ENCODE measurements at regions not wholly inside any gene's neighbourhood (a gene's known extent, or its start where the extent isn't known, plus 50 kb on each side); places are given as distances from the start of the nearest gene placed in this dataset.

DNA sequence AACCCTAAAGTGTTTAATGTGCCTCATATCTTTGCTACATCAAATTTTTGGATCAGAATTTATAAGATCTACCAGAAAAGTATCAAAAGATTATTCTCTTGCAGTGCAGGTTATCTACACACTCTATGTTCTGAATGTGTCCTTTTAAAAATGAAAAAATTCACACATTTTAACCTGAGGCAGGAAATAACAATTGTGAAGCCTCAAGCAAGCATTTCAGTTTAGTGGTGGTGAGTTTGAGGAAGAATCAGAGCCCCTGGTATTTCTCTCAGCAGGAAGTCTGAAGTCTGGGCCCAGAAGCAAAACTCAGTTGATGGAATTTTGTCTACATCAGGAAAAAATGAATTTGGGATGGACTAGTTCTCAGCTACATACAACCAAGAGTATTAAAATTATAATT, 137.0 kb upstream of the PZP start:
- Histone ChIP-seq H3K4ac (replicated peaks; ENCODE audit: insufficient read length, low read depth, low read length) (no peak overlapping the region), H3K4me1 (replicated peaks in 1 of 4; ENCODE audit: control insufficient read depth in 3 of 4, insufficient read depth in 4 of 4, low read length in 3 of 4) (no peaks in the 10 kb centered on the region), H3K79me2 (ENCODE audit: control insufficient read depth in 1 of 2, insufficient read depth in 2 of 2, low read length in 2 of 2) (no peaks in the 10 kb centered on the region), H3K79me1 (ENCODE audit: low read depth, low read length) (no peaks in the 10 kb centered on the region), H3K27me3 (replicated peaks in 1 of 4; ENCODE audit: control insufficient read depth in 3 of 4, extremely low read depth in 1 of 4, insufficient read depth in 3 of 4, low read length in 3 of 4) (no peaks in the 10 kb centered on the region), H2BK120ac (replicated peaks; ENCODE audit: low read depth, low read length) (no peak overlapping the region), H3K23me2 (ENCODE audit: low read depth, low read length) (no peaks in the 10 kb centered on the region), H4K20me1 (replicated peaks in 1 of 2; ENCODE audit: control insufficient read depth in 1 of 2, insufficient read depth in 2 of 2, low read length in 2 of 2) (no peaks in the 10 kb centered on the region), H4K8ac (ENCODE audit: extremely low read depth, insufficient read depth, low read length) (no peak overlapping the region), H3K56ac (replicated peaks; ENCODE audit: insufficient read length, low read depth, low read length) (no peak overlapping the region), H3K18ac (ENCODE audit: extremely low read depth, low read length) (no peak overlapping the region), H3K4me3 (ENCODE audit: extremely low read depth in 1 of 4, insufficient read depth in 2 of 4, low read depth in 3 of 4, low read length in 4 of 4) (no peak overlapping the region), H3K23ac (ENCODE audit: insufficient read length) (no peak overlapping the region), H2AFZ (ENCODE audit: low read length) (no peak overlapping the region), H4K5ac (ENCODE audit: insufficient read length, low read depth, low read length) (no peak overlapping the region), H3K14ac (ENCODE audit: insufficient read length) (no peak overlapping the region), H3K36me3 (ENCODE audit: control insufficient read depth in 2 of 4, insufficient read depth in 4 of 4, low read length in 3 of 4) (no peaks in the 10 kb centered on the region), H2BK5ac (ENCODE audit: low read depth, low read length) (no peak overlapping the region), H4K91ac (replicated peaks; ENCODE audit: insufficient read length, low read length) (no peak overlapping the region), H2BK12ac (ENCODE audit: low read depth, low read length) (no peak overlapping the region), H3K9ac (replicated peaks in 1 of 4; ENCODE audit: extremely low read depth in 1 of 4, low read depth in 3 of 4, low read length in 3 of 4) (no peak overlapping the region), H2BK20ac (ENCODE audit: low read length) (no peak overlapping the region), H2AK5ac (ENCODE audit: low read depth, low read length) (no peak overlapping the region), H2BK15ac (ENCODE audit: low read length) (no peak overlapping the region), H3K9me3 (ENCODE audit: insufficient read depth in 2 of 2, low read depth in 1 of 2, low read length in 1 of 2) (peaks cover 0 to 4% of the 10 kb centered on the region in 2 experiments; a peak in 1 of 4 replicates), H3K4me2 (ENCODE audit: insufficient read depth in 1 of 2, low read depth in 2 of 2, low read length in 2 of 2) (no peak overlapping the region), H3K27ac (ENCODE audit: low read depth, low read length) (no peak overlapping the region)
- ChIA-PET POLR2A (ENCODE audit: partially characterized antibody) (no interaction called here), CTCF (ENCODE audit: partially characterized antibody) (interaction anchor here (2.8 to 6.1 kb wide), 3 partner anchors 14 to 33 kb away, joined by 18 to 49 read pairs (median 23); no protein-coding TSS in a partner anchor)
- DNase-seq (ENCODE audit: low read depth in 1 of 2, low spot score in 2 of 2) (no peak), FAIRE-seq (no peak)
- TF ChIP-seq PHF8 (conservative IDR thresholded peaks at IDR 0.05; ENCODE audit: low read depth, low read length) (no peak), RAD21 (IDR thresholded peaks at IDR 0.05 in 1 of 2, conservative IDR thresholded peaks at IDR 0.05 in 1 of 2; ENCODE audit: low read depth in 2 of 2, low read length in 2 of 2) (no peak), JUND (IDR thresholded peaks at IDR 0.05; ENCODE audit: low read length) (no peak), CHD2 (IDR thresholded peaks at IDR 0.05; ENCODE audit: low read length) (no peak), BACH1 (IDR thresholded peaks at IDR 0.05; ENCODE audit: low read length) (no peak), KDM1A (IDR thresholded peaks at IDR 0.05; ENCODE audit: borderline replicate concordance, low read length) (no peak), SP2 (IDR thresholded peaks at IDR 0.05; ENCODE audit: low read length) (no peak), POLR2AphosphoS5 (IDR thresholded peaks at IDR 0.05; ENCODE audit: low read depth, low read length) (no peak), TAF7 (optimal IDR thresholded peaks at IDR 0.05; ENCODE audit: borderline replicate concordance, low read depth, low read length) (no peak), SIRT6 (IDR thresholded peaks at IDR 0.05; ENCODE audit: low read length) (no peak), NRF1 (IDR thresholded peaks at IDR 0.05; ENCODE audit: low read depth, low read length) (no peak), EZH2 (IDR thresholded peaks at IDR 0.05; ENCODE audit: low read depth, low read length, severe bottlenecking) (no peak), GTF2F1 (IDR thresholded peaks at IDR 0.05; ENCODE audit: borderline replicate concordance, low read depth, low read length) (no peak), POLR2A (IDR thresholded peaks at IDR 0.05; ENCODE audit: control extremely low read depth in 1 of 2, low read depth in 2 of 2, low read length in 2 of 2) (no peak)
